Endodermal cell (in vitro differentiated cells): ENCODE measurements at regions not wholly inside any gene's neighbourhood (a gene's known extent, or its start where the extent isn't known, plus 50 kb on each side); places are given as distances from the start of the nearest gene placed in this dataset.

Source experiments
- DNase-seq: peaks from one replicate; pipeline ENCODE4 v3.0.0-alpha.2; 2017
- H3K27ac ChIP-seq: 2 replicates; pipeline ENCODE4 v1.5.1; 2013; ENCODE audit warnings: mild to moderate bottlenecking, low read depth, low read length, moderate library complexity
- H3K27me3 ChIP-seq: 2 replicates; pipeline ENCODE4 v1.6.1; 2013; ENCODE audit warnings: mild to moderate bottlenecking, low read length, moderate library complexity; ENCODE audit not compliant: insufficient read depth, control insufficient read depth, poor library complexity, severe bottlenecking
- H3K36me3 ChIP-seq: 2 replicates; pipeline ENCODE4 v1.7.0; 2013; ENCODE audit warnings: mild to moderate bottlenecking, low read length, moderate library complexity; ENCODE audit not compliant: control insufficient read depth, insufficient read depth
- H3K4me1 ChIP-seq: one replicate; pipeline ENCODE4 v1.7.0; 2013; ENCODE audit warnings: low read length; ENCODE audit not compliant: control insufficient read depth, insufficient read depth
- H3K4me3 ChIP-seq: 2 replicates; pipeline ENCODE4 v1.5.1; 2013; ENCODE audit warnings: mild to moderate bottlenecking, low read length, moderate library complexity
- H3K9ac ChIP-seq: 2 replicates; pipeline ENCODE4 v1.6.1; 2013; ENCODE audit warnings: mild to moderate bottlenecking, low read length, moderate library complexity; ENCODE audit not compliant: poor library complexity, severe bottlenecking; ENCODE audit errors: extremely low read depth
- H3K9me3 ChIP-seq: 2 replicates; pipeline ENCODE4 v1.6.1; 2013; ENCODE audit warnings: mild to moderate bottlenecking, low read length, moderate library complexity; ENCODE audit not compliant: control insufficient read depth
- H3K27ac Mint-ChIP-seq: 2 replicates; pipeline ENCODE4 v1.8.0; 2020; ENCODE audit warnings: mixed read lengths
- H3K27me3 Mint-ChIP-seq: 2 replicates; pipeline ENCODE4 v1.8.0; 2021; ENCODE audit warnings: mild to moderate bottlenecking, mixed read lengths; ENCODE audit not compliant: insufficient read depth
- H3K36me3 Mint-ChIP-seq: 2 replicates; pipeline ENCODE4 v1.8.0; 2020; ENCODE audit warnings: low read depth, mixed read lengths
- H3K4me1 Mint-ChIP-seq: 2 replicates; pipeline ENCODE4 v1.8.0; 2020; ENCODE audit warnings: mixed read lengths
- H3K4me3 Mint-ChIP-seq: 2 replicates; pipeline ENCODE4 v1.8.0; 2020; ENCODE audit warnings: mild to moderate bottlenecking, moderate library complexity, mixed read lengths
- H3K9me3 Mint-ChIP-seq: 2 replicates; pipeline ENCODE4 v1.8.0; 2020; ENCODE audit warnings: mild to moderate bottlenecking, mixed read lengths
- WGBS, 2 experiments: methylation state at CpG; one replicate each; pipeline versions ENCODE4 v1.1.5 to v1.1.7; 2013; ENCODE audit warnings: missing lambda C conversion rate in 2 of 2, mixed read lengths in 1 of 2; ENCODE audit not compliant: insufficient coverage in 1 of 2, insufficient read length in 1 of 2; 5-methylcytosine and 5-hydroxymethylcytosine counted together
- TF ChIP-seq, protein P1 (sequence below): fragments of 200-600 bp; sonication (generic); conservative IDR thresholded peaks from 2 replicates; pipeline ENCODE4 v1.5.0; 2021; ENCODE audit warnings: antibody characterized with exemption, mild to moderate bottlenecking

DNA sequence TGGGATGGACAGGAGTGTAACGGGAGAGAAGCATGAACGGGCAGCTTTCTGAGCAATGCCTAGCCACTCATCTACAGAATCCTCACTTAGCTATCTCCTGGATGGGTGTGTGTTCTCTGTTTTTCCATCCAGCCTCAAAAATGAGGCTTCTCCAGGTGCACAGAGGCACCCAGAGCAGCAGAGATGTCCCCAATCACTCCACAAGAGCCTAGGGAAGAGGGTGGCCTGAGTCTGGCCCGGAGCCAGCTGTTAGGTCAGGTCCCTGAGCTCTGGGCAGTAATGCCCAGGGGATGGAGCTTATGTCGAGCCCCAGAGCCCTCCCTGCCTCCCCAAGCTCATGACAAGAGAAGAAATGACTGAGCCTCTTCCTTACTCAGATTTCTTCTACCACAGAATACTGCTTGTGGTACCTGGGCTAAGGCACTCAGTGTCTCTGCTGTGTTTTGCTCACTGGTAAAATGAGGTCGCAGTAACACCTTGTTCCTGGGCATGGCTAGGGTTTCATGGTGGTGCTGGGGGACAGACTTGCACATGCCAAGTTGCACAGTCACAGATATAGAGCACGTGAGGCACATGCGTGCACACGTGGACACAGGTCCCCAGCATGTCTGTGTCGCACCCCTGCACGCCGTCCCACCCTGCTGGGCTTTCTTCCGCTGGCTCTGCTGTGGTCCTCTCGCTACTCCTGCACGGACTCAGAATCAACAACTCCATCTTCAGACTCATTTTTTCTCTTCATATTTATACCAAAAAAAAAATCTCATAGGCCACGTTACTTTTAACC lies 86.6 kb upstream of the SOX1 start:
- H3K4me1 Mint-ChIP-seq: no peaks in the 10 kb centered on the region
- Histone ChIP-seq H3K27me3 (no peaks in the 10 kb centered on the region), H3K27ac (no peak overlapping the region), H3K9me3 (no peaks in the 10 kb centered on the region), H3K4me1 (no peaks in the 10 kb centered on the region), H3K36me3 (no peaks in the 10 kb centered on the region), H3K9ac (no peak overlapping the region), H3K4me3 (no peak overlapping the region)
- peaks cover under 1% of the 10 kb centered on the region for H3K9me3 Mint-ChIP-seq
- H3K27me3 Mint-ChIP-seq: peaks cover 8% of the 10 kb centered on the region
- H3K27ac Mint-ChIP-seq: no peak overlapping the region
- no peak overlapping the region for H3K4me3 Mint-ChIP-seq
- H3K36me3 Mint-ChIP-seq: no peaks in the 10 kb centered on the region
- 89 to 92% methylated on average over 7 to 14 of the region's 15 CpGs for WGBS, 2 experiments
- TF ChIP-seq, protein P1, sequence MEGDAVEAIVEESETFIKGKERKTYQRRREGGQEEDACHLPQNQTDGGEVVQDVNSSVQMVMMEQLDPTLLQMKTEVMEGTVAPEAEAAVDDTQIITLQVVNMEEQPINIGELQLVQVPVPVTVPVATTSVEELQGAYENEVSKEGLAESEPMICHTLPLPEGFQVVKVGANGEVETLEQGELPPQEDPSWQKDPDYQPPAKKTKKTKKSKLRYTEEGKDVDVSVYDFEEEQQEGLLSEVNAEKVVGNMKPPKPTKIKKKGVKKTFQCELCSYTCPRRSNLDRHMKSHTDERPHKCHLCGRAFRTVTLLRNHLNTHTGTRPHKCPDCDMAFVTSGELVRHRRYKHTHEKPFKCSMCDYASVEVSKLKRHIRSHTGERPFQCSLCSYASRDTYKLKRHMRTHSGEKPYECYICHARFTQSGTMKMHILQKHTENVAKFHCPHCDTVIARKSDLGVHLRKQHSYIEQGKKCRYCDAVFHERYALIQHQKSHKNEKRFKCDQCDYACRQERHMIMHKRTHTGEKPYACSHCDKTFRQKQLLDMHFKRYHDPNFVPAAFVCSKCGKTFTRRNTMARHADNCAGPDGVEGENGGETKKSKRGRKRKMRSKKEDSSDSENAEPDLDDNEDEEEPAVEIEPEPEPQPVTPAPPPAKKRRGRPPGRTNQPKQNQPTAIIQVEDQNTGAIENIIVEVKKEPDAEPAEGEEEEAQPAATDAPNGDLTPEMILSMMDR: no peak
- DNase-seq: no peak

DNA sequence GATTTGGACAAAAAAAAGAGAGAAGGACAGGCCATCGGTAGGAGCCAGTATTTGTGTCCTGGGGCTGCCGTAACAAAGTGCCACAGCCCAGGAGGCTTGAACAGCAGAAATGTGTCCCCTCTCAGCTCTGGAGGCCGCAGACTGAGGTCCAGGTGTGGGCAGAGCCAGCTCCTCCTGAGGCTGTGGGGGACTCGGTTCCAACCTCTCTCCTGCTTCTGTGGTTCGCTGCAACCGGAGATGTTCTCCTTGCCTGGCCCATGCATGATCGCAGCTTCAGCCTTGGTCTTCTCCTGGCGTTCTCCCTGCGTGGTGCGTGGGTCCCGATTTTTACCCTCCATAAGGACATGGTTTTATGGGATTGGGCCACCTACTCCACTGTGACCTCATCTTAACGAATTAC lies 85.9 kb upstream of the SOX1 start:
- Histone ChIP-seq H3K9ac (no peak overlapping the region), H3K9me3 (no peaks in the 10 kb centered on the region), H3K27me3 (no peaks in the 10 kb centered on the region), H3K27ac (no peak overlapping the region), H3K36me3 (no peaks in the 10 kb centered on the region), H3K4me1 (no peaks in the 10 kb centered on the region), H3K4me3 (no peak overlapping the region)
- no peaks in the 10 kb centered on the region for H3K36me3 Mint-ChIP-seq
- peaks cover 8% of the 10 kb centered on the region for H3K27me3 Mint-ChIP-seq
- no peak overlapping the region for H3K4me3 Mint-ChIP-seq
- WGBS, 2 experiments: 93 to 94% methylated on average over 10 to 12 of the region's 12 CpGs
- no peaks in the 10 kb centered on the region for H3K4me1 Mint-ChIP-seq
- no peak overlapping the region for H3K27ac Mint-ChIP-seq
- TF ChIP-seq, protein P1: no peak
- DNase-seq: no peak
- H3K9me3 Mint-ChIP-seq: no peaks in the 10 kb centered on the region

DNA sequence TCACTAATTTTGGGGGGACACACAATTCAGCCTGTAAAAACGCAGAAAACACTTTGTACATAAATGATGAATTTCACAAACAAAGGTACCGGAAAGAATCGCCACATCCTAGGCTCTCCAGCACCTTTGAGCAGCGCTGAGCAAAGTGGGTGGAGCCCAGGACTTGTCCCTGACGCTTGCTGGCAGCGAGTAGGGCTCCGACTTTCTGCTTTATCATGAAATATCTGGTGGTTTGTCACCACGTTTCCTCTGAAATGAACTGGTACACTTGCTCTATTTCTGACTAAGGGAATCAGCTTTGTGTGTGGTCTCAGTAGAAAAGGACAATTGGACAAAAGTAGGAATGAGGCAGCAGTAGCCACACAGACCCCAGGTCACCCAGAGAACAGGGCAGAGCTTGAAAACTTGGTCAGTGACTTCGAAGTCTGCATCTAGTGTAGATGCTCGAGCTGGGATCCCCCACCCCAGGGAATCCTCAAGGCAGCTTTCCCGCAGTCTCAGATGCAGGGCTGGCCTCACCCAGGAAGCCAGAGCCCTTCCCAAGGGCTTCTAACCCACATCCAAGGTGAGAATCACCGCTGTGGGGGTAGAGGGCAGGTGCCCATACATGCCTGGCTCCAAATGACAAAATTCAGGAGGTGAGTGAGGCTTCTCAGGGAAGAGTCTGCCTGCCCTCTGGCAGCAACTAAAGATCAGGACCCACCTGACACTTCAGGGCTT lies 85.3 kb upstream of the SOX1 start:
- H3K4me3 Mint-ChIP-seq: no peak overlapping the region
- WGBS, 2 experiments: 80 to 86% methylated on average over 11 to 12 of the region's 12 CpGs
- TF ChIP-seq, protein P1: no peak

More for the DNA sequence above, 85.3 kb upstream of the SOX1 start:
- Histone ChIP-seq H3K9ac (no peak overlapping the region), H3K27me3 (no peaks in the 10 kb centered on the region), H3K4me3 (no peak overlapping the region), H3K27ac (no peak overlapping the region), H3K4me1 (no peaks in the 10 kb centered on the region), H3K9me3 (no peaks in the 10 kb centered on the region), H3K36me3 (no peaks in the 10 kb centered on the region)
- no peak for DNase-seq
- H3K4me1 Mint-ChIP-seq: no peaks in the 10 kb centered on the region
- H3K27me3 Mint-ChIP-seq: peaks cover 8% of the 10 kb centered on the region
- H3K36me3 Mint-ChIP-seq: no peaks in the 10 kb centered on the region
- H3K27ac Mint-ChIP-seq: peak overlapping the region; percentile 11
- H3K9me3 Mint-ChIP-seq: no peaks in the 10 kb centered on the region
